ENCODE measurements at regions not wholly inside any gene's neighbourhood (a gene's known extent, or its start where the extent isn't known, plus 50 kb on each side); places are given as distances from the start of the nearest gene placed in this dataset.
"Not testable (repeated sequence)": the region's sequence is repeated elsewhere in the genome, so short reads cannot be mapped to it uniquely, and the experiment has no call there.

DNA sequence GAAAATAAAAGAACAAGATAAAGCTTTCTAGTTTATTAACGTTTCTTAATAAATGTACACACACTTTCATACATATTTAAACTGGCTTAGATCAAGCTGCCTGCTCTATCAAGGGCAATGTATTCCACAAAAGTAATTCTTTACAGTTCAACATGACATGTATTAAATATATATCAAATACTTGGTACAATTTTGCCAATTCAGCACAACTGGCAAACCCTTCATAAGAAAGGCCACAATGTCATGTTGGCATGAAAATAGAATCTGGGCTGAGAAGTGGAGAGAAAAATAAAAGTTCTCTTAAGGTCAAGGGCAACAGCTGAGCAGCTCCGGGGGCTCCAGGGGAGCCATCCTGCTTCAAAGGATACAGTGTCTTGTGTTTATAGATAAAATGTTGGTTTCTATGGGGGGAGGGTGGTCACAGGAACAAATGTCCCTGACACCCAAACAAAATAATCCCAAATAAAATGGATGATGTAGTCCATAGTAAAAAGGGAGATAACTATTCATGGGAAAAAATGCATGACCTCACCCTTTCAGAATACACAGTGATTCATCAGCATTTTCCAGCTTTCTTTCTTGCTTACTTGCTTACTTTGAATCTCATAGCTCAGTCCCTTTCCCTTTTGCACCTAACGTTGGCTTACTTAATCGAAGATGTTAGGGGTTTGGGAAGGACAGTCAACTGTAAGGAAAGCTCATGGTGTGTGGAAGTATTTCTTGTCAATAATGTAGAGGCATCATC, 494.9 kb downstream of the NYAP2 start:
- peak; percentile 93 for DNase-seq

DNA sequence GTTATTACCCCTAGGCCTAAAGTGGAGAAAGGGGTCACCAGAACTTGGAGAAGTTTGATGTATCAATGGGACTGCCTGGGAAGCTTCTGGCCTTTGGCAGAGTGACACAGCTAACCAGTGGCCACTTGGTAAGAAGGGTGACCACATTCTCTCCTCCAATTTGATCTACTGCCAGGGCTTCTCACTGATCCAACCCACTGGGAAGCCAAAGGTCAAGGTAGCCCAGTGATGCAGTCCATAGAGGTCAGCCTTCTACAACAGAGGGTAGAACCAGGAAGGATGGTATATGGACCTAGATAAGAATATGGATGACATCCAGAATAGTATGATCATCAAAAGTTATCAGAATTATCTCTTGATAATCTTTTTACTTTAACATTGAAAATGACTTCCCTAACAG, 493.6 kb downstream of the NYAP2 start:
- DNase-seq: peak; percentile 11

DNA sequence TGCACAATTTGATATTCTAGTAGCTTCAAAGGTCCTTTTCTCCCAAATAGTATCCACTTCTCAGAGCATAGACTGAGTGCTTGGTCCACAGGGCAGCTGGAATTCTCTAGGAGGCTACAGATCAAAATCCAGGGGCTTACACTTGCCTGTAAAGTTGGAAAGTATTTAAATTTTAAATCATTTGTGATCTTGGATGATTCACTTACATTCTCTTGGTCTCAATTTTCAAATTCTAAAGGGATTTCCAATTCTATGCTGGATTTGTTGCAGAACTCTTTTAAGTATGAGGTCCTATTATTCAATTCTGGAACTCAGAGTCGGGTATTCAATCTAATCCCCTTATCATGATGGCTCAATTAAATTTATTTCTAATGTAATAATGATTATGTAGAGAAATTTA, 492.3 kb downstream of the NYAP2 start:
- DNase-seq: no peak

DNA sequence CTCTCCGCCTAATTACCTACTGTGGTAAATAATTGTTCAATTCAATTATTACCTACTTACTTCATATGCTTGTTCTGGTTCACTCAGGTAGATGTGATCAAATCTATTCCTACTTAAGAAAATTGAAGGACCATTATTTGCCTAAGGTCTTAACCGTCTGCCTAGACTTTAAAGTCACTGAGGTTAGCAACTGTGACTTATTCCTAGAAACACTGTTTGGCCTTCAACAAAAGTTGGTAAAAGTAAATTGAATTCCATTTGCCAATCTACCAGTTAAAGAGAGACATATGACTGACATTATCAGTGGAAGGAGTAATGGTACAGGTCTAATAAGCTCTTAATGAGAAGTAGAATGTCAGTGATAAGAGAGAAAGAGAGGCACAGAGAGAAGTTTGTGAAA, 491.5 kb downstream of the NYAP2 start:
- DNase-seq: no peak

DNA sequence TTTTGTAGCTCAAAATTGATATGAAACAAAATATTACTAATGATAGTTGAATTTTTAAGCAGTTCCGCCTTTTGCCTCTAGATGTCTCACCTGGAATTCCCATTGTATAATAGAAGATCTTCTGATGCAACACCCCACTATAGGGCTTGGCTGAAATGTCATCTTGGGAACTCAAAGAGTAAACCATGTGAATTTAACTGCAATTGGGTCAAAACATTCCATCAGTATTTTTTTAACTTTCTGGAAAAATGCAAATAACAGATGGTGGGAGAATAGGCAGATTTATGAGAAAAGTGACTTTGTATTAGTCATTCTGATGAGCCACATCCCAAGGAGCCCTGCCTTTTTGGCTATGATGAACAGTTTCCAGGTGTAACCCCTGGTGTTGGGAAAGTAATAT, 489.9 kb downstream of the NYAP2 start:
- DNase-seq: peak; percentile 56

DNA sequence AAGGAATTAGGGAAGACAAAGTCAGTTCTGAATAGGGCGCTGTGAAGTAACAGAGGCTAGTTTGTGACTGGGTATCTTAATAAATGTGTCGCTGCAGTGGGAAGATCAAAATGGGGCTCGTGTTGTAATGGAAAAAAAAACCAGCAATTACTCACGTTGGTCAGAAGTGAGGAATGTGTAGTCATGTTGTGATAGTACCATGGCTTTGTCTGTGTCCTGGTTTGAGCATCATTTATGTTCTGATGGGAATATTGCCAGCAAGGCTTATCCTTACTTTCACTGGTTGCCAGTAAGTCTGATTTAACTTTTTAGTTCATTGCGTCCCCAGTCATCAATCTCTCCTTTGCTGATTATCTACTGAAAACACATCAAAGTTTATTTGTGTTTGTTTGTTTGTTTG, 467.6 kb downstream of the NYAP2 start:
- no peak for DNase-seq

DNA sequence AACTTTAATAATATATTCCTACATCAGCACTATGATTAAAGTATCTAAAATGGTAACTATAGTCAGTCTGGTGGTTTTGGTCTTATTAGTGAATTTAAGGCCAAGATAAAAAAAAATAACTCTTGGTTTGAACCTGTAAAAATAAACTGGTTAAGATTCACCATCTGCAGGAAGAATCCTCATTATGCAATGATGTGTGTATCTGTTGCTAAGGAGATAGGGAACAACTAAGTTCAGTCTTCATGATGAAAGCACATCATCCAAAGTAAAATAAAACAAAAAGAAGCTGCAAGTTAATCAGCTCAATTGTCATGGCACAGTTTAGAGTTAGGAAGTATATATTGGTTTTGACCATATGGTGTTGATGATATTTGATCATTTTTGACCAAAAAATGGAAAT, 466.0 kb downstream of the NYAP2 start:
- DNase-seq: no peak

DNA sequence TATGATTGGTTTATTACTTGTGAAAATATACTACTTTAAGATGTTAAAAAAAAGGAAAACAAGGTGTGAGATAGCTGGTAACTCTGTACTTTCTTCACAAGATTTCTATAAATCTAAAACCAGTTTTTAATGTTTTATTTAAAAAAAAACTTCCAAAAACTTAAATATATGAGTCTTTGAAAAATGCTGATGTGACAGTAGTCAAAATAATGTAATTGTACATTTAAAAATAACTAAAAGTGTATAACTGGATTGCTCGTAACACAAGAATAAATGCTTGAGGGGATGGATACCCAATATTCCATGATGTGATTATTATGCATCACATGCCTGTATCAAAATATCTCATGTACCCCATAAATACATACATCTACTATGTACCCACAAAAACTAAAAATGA, 464.9 kb downstream of the NYAP2 start:
- no peak for DNase-seq

DNA sequence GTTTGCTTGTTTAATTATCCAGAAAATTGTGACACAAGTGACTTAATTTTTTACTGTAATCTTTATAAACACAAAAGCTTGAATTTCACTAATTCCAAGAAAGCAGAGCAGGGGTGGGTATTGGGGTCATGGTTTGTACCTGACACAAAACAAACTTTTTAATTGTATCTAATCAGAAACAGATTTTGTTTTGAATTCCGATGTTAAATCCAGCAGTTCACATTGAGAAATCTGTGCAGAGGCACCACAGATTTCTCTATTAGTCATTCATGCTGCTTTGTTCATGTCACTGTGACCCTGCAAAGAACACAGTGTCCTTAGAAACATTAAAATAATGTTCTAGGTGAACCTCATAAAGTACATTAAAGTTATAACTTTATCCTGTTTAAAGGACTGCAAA, 443.4 kb downstream of the NYAP2 start:
- DNase-seq: no peak

DNA sequence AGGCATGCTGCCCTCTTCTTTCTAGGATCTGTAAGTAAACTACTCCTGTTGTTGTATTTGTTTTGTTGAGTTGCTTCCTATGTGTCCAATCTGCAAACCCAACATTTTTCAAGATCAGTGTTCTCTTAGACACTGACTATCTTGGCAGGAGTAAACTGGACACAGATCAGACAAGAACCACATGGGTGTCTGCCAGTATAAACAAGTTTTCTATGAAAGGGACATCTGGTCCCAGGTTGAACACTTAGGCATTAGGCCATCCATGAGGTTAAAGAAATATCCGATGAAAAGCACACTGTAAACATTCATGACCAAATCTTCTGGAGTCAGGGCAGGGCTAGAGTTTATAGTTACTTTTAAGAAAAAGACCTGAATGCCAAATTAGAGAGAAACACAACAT, 441.8 kb downstream of the NYAP2 start:
- no peak for DNase-seq

DNA sequence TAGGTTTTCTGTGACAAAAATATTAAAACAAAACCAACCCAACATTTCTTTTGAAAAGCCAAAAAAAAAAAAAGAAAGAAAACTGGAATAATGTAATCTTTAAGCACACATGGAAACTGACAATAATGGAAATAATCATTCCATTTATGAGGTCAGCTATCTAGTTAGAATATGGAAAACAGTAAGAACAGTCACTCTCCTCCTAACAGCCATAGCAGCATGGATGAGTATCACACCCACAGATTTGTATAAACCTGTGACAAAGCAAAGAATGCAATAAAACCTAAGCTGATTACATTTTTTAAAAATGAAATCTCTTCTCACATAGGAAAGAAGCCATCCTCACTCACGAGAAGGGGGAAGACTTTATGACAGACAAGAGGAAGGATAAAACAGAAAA, 437.8 kb downstream of the NYAP2 start:
- no peak for DNase-seq

DNA sequence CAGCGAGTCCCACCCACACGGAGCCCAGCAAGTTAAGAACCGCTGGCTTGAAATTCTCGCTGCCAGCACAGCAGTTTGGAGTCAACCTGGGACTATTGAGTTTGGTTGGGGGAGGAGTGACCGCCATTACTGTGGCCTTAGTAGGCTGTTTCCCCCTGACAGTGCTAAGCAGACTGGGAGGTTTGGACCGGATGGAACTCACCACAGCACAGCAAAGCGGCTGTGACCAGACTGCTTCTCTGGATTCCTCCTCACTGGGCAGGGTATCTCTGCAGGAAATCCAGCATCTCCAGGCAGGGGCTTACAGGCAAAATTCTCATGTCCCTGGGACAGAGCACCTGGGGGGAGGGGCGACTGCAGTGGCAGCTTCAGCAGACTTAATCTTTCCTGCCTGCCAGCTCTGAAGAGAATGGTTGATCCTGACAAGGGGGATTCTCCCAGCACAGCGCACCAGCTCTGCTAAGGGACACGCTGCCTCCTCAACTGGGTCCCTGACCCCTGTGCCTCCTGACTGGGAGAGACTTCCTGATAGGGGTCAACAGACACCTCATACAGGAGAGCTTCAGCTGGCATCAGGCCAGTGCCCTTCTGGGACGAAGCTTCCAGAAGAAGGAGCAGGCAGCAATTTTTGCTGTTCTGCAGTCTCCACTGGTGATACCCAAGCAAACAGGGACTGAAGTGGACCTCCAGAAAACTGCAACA, 425.4 kb downstream of the NYAP2 start:
- no peak for DNase-seq

DNA sequence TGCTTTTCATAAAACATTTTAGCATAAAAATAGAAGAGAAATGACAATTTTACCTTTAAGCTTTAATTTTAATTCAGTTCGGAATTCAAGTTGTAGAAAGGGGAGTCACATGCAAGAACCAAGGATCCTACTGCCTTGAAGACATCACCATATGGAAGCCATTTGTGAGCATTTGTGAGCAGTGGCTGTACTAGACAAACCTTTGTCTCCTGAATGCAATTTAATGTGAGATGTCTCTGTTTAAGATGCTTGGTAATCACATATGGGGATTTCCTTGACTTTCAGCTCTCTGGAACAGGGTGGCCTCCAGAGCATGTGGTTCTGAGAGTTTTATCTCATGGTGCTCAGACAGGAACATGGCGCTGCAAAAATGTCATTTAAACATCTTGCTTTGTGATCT, 421.8 kb downstream of the NYAP2 start:
- DNase-seq: no peak

DNA sequence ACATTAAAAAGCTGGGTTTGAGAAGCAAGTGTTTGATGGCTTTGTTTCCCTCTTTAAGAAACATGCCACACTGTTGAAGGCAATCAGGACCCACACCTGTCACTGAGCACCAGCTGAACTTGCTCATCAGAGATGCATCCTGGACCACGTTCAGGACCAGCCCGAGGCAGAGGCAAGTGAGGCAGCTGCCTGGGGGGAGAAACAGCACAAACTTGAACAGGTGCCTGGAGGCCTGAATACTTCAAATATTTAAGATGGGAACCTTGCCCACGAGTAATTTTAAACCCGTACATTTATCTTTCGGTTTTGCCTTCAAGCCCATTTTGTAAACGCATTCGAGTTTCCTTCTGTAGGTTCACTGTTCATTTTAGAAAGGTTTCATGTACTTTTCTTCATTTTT, 421.3 kb downstream of the NYAP2 start:
- DNase-seq: no peak

DNA sequence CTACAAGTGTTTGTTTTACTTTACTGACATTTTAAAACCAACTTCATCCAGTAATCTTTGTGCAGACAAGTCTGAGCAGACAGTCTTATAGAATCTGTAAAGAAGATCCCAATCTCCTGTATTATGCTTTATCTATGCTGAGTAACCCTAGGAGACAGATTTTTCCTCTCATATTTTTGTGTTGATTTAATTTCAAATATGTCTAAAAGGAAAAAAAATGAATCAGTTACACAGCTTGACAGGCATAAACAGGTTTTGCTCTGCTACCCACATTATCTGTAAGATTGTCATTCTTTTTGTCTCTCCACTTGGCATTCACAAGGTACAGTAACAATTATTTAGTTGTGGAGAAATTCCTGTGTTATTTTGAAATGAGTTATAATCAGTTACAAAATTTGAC, 415.0 kb downstream of the NYAP2 start:
- DNase-seq: no peak

DNA sequence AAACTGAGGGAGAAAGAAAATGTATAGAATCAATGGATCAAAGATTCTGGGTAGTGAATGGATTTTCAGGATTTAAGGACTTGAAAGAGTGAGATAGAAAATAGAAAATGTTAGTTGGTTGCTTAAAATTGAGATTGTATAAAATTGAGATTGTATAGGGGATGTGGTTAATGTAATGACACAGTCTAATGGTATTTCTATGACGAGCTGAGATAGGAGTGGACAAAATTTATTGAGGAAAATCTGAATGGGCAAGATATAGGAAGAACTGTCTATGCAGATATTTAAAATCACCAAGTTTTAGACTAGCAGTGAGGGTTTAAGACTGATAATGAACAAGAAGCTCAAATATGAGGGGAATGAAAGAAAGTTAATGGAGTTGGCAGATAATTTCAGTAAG, 406.6 kb downstream of the NYAP2 start:
- no peak for DNase-seq

DNA sequence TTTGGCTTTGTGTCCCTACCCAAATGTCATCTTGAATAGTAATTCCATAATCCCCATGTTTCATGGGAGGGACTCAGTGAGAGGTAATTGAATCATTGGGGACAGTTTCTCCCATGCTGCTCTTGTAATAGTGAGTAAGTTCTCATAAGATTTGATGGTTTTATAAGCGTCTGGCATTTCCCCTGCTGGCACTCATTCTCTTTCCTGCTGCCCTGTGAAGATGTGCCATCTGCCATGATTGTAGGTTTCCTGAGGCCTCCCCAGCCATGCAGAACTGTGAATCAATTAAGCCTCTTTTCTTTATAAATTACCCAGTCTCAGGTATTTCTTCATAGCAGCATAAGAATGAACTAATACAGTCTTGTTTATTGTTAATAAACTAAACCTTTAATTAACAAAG, 402.6 kb downstream of the NYAP2 start:
- not testable (repeated sequence) for DNase-seq

DNA sequence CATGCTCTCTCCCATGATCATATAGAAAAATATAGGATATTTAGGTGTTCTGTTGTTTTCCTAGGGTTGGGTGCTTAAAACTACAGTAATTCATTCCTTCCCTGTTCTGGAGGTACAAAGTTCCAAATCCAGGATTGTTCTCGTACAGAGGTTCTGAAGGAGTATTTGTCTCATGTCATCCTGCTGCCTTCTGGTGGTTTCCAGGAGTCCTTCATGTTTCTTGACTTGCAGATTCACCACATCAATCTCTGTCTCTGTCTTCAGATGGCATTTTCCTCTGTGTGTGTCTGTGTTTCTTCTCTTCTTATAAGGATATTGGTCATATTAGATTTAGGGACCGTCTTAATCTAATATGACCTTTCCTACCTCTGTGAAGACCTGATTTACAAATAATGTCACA, 397.9 kb downstream of the NYAP2 start:
- no peak for DNase-seq

DNA sequence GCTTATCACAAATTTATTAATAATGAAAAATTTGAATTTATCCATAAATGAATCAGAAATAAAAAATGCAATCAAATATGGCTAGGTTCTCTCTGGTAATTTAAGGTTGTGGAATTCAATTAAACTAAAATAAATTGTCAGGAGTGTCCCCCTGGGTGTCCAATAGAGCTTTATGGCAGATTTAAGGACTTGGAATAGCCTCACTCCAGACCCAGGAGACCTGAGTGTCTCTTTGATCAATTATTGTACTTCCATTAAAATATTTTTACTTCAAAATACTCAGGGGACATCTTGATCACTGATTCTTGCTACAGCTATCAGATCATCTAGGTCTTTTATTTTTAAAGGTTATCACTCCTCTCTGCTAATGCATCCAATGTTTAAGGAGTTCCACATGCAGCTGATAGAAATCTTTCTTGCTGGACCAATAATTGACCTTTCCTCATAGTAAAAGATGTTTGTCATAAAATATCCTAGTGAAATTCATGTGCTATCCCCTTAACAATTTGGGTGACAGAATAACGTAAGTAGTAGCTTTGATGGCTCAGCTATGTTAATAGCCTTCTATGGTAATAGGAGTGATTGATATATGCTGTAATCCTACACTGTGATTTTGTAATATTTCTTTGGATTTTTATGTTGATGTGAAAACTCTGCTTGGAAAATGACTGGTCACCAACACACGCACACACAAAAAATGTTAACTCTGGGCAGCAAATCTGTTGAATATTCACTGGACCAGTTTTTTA, 395.3 kb downstream of the NYAP2 start:
- DNase-seq: no peak

DNA sequence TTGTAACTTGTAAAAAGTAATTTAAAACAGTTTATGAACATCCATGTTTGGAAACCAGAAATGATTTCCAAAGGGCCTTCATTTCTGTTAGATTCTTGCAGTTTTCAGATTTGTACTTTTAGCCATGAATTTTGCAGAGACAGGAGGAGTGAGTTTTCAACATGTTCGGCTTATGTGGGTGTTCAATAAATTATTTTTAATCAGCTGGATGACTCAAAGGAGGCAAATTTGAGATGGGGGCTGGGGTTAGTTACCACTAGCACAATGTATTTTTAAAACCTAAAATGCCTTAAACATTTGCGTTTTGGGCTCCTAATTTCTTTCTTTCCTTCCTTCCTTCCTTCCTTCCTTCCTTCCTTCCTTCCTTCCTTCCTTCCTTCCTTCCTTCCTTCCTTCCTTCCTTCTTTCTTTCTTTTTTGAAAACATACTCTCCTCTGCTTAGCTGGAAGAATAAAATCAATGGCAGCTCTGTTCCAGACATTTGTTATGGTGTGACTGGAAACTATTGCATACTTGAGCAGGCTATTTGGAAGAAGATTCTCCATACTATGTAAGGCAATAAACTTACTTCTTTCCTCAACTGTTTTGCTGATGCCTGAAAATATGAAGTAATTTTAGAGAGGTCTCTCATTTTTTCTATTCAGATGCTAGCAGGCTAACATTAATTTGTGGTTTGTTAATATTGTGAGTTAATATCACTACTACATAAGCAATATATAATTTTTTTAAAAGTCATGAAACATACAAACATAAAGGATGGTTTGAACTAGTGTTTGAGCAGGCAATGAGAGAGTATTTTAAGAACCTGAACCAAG, 394.4 kb downstream of the NYAP2 start:
- no peak for DNase-seq

DNA sequence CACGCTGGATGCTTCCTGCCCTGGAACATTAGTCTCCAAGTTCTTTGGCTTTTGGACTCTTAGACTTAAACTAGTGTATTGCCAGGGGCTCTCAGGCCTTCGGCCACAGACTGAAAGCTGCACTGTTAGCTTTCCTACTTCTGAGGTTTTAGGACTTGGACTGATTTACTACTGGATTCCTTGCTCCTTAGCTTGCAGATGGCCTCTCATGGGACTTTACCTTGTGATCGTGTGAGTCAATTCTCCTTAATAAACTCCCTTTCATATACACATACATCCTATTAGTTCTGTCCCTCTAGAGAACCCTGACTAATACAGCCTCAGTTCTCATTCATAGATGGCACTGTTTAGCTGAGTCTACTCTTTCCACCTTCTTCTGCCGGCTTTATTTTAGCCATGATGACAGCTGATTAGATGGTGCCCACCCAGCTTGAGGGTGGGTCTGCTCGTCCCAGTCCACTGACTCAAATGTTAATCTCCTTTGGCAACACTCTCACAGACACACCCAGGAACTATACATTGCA, 389.1 kb downstream of the NYAP2 start:
- no peak for DNase-seq

DNA sequence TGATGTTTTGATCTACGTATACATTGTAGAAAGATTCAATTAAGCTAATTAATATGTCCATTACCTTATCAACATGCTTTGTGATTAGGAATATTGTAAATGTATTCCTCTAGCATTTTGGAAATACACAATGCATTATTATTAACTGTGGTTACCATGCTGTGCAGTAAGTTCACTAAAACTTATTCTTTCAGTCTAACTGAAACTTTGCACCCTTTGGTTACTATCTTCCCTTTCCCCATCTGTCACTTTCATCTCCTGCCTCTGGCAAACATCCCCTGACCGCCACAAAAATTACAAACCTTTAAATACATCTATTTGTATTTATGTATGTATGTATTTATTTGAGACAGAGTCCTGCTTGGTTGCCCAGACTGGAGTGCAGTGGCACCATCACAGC, 388.0 kb downstream of the NYAP2 start:
- DNase-seq: no peak

DNA sequence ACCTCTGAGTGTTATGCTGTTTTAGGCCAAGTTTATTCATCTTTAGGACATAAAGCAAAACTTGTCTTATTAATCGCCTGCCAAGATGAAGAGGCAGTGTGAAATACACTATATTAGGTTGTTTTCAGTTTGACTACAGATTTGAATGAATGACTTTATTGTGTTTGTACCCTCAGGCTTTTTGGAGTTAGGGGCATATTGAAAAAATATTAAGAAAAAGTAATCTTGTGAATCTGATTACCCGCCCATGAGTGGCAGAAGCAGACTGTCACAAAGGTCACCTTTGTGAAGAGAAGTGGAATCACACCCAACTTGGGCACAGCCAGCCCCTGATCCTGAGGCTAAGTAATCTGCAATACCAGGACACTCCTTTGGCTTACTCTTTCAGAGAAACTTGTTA, 382.5 kb downstream of the NYAP2 start:
- no peak for DNase-seq
